ENCODE measurements at regions not wholly inside any gene's neighbourhood (a gene's known extent, or its start where the extent isn't known, plus 50 kb on each side); places are given as distances from the start of the nearest gene placed in this dataset.
A peak's percentile ranks its signal among the peaks of the same experiment; 100 is the strongest.
"Not testable (repeated sequence)": the region's sequence is repeated elsewhere in the genome, so short reads cannot be mapped to it uniquely, and the experiment has no call there.

- ATAC-seq (peak; percentile 62), DNase-seq (no peak)
- intact Hi-C loops (cut with micrococcal nuclease): no loop called here
Measured at GRCh38 chr15:26212109-26212508, 349.0 kb upstream of the ATP10A start.

GRCh38 chr15:26210980-26211379, 347.9 kb upstream of the ATP10A start:
- ATAC-seq: peak; percentile 60

GRCh38 chr15:26201177-26201858, 338.2 kb upstream of the ATP10A start:
- DNase-seq (no peak), ATAC-seq (no peak)
- intact Hi-C loops (cut with micrococcal nuclease): no loop called here

More at GRCh38 chr15:26210980-26211379, 347.9 kb upstream of the ATP10A start:
- no peak for DNase-seq
- intact Hi-C loops (cut with micrococcal nuclease): no loop called here

DNA sequence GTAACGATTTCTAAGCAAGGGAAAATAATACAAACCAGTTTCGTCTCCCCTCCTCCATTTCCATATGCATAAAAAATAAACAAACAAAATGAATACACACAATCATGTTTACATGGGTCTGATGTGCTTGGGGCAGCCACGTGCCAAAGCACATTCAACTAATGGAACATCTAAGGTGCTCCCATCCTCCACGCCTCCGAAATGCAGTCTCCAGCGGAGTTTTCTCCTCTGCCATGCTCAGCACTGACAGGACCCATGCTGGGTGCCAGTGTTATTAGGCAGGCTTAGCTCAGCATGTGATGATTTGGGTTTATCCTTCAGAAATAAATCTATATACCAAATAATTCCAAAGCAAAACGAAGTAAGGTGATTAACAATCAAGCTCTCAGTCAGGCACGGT, 337.3 kb upstream of the ATP10A start:
- DNase-seq (no peak), ATAC-seq (no peak)
- intact Hi-C loops (cut with micrococcal nuclease): no loop called here

- intact Hi-C loops (cut with micrococcal nuclease): no loop called here
- no peak for ATAC-seq
Measured at GRCh38 chr15:26197719-26198118, 334.6 kb upstream of the ATP10A start.

GRCh38 chr15:26197060-26197459, 333.9 kb upstream of the ATP10A start:
- intact Hi-C loops (cut with micrococcal nuclease): no loop called here
- ATAC-seq: no peak

More at GRCh38 chr15:26197719-26198118, 334.6 kb upstream of the ATP10A start:
- DNase-seq: no peak

DNA sequence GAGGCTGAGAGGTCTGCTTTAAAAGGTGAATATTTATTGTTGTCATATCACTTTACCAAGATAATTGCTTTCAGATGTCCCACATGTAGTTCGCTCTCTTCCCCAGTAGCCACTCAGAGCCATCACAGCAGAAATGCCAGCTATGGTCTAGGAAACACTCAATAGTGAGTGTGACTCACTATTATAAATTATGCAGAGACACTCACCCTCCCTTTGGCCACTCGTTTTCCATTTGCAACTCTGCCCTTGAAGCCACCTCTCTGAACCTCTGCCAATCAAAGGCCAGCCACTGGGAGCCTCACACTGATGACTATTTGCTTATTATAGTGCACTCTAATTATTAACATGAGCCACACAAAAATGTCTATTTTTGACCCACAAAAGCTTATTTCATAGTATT, 328.1 kb upstream of the ATP10A start:
- peak; percentile 67 for ATAC-seq
- no peak for DNase-seq
- intact Hi-C loops (cut with micrococcal nuclease): no loop called here

More at GRCh38 chr15:26197060-26197459, 333.9 kb upstream of the ATP10A start:
- no peak for DNase-seq

DNA sequence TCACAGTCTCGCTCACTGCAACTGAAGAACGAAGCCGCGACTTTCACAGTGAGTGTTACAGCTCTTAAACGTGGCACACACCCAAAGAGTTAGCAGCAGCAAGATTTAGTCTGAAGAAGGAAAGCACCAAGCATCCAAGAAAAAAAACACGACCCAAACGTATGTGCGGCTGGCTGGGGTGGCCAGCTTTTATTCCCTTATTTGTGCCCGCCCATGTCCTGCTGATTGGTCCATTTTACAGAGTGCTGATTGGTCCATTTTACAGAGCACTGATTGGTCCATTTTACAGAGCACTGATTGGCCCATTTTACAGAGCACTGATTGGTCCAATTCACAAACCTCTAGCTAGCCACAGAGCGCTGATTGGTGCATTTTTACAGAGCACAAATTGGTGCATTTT, 323.0 kb upstream of the ATP10A start:
- DNase-seq; intact Hi-C loops (cut with micrococcal nuclease); ATAC-seq: not testable (repeated sequence)

DNA sequence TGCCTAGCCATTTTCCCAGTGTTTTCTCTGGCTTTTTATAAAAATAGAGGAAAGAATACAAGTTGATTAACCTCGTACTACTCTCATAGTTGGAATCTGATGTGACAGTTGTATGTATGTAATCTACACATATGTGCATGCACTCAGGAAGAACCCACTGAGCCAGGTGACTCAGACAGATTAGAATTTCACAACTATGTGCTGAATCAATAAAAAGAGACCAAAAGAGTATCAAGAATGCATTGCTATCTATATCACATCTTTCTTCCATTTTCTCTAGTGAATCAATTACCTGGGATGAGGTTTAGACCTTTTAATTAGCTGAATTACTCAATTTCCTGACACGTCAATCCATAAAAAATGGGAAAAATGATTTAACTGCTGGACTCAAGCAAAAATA, 319.3 kb upstream of the ATP10A start:
- intact Hi-C loops (cut with micrococcal nuclease): loop anchor here (5.0 kb wide), 1 partner anchor 680 kb away; no protein-coding TSS in a partner anchor
- ATAC-seq (no peak), DNase-seq (no peak)

DNA sequence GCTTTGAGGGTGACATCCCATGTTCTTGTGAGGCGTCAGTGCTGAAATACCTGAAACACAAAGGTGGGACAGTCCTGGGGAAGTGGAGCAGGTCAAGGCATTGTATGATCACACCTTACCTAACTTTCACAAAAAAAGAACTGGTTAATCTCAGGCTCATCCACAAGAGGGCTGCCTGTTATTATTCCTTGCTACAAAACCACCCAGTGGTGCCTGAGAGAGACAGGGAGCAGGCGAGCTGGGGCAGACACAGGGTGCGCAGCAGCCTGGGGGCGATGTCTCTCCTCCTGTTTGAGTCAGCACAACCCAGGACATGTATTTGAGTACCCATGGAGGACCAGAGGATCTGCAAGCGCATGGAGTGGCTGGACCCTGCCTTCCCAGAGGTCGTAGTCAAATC, 316.8 kb upstream of the ATP10A start:
- DNase-seq: peak; percentile 36
- intact Hi-C loops (cut with micrococcal nuclease): loop anchor here (5.0 kb wide), 1 partner anchor 682 kb away; no protein-coding TSS in a partner anchor
- peak; percentile 62 for ATAC-seq

DNA sequence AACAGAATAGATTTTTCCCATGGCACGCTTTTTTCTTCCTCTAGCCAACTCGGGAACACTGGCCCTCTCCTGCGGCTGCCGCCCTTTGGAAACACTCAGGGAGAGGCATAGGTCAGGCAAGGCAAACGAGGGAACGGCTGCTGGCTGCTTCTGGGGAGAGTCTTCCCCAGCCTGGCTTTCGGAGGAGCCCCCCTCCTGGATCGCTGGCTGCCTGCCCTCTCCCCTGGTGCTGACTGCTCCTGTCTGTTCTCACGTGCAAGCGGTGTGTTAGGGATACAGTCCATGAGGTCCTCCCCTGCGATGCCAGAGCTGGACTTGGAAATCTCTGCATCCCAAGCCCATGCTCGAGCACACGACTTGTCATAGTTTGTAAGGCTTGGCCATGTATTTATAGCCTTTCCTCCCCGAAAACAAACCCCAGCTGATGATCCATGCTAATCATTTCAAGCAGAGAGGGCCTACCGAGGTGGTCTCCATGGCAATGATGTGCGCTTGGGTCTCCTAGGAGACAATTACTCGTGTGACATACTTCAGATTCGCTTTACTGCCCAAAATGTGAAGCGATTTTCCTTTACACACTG, 315.6 kb upstream of the ATP10A start:
- no peak for ATAC-seq
- intact Hi-C loops (cut with micrococcal nuclease): no loop called here
- no peak for DNase-seq

GRCh38 chr15:26177816-26178215, 314.7 kb upstream of the ATP10A start:
- intact Hi-C loops (cut with micrococcal nuclease): no loop called here
- ATAC-seq (no peak), DNase-seq (no peak)

DNA sequence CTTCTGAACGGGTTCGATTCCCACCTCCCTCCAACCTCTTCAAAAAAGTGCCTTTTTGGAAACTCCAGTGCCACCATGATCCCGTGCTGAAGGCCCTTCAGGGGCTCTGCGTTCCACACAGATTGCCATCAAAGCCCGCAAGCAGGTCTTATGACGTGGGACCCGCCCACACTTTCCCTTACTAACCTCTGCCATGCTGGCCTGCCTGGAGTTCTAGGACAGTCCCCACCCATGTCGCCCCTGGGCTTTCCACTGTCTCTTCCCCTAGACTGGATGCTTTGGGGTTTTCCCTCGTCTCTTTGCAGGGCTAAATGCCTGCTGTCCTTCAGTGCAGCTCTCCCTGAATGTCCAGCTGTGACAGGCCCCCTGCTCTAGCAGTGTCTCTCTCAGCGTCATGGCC, 313.7 kb upstream of the ATP10A start:
- intact Hi-C loops (cut with micrococcal nuclease): no loop called here
- DNase-seq: no peak
- ATAC-seq: no peak

- no peak for ATAC-seq
- intact Hi-C loops (cut with micrococcal nuclease): no loop called here
- DNase-seq: no peak
Measured at GRCh38 chr15:26171266-26171665, 308.1 kb upstream of the ATP10A start.

GRCh38 chr15:26166429-26166828, 303.3 kb upstream of the ATP10A start:
- ATAC-seq (no peak), DNase-seq (no peak)
- intact Hi-C loops (cut with micrococcal nuclease): no loop called here

GRCh38 chr15:26165546-26165945, 302.4 kb upstream of the ATP10A start:
- DNase-seq (no peak), ATAC-seq (no peak)
- intact Hi-C loops (cut with micrococcal nuclease): no loop called here

GRCh38 chr15:26160343-26160742, 297.2 kb upstream of the ATP10A start:
- no peak for ATAC-seq
- DNase-seq: no peak
- intact Hi-C loops (cut with micrococcal nuclease): no loop called here

DNA sequence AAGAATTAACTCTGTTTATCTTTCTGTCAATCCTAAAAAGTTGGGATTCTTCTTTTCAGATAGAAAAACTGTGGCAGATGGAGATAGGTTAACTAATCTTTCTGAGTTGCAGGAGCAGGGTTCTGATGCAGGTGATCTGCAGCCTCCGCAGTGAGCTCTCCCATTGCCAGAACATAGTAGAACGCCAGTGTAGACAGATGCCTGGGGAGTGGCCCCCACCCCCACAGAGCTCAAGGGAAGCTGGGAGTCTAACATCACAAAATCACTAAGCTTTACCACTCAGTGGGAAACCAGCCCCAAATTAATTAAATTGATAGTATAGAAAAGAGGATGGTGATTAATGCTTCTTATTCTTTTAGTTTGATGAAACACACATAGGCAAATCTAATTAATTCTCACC, 295.0 kb upstream of the ATP10A start:
- DNase-seq: no peak
- intact Hi-C loops (cut with micrococcal nuclease): no loop called here
- no peak for ATAC-seq

DNA sequence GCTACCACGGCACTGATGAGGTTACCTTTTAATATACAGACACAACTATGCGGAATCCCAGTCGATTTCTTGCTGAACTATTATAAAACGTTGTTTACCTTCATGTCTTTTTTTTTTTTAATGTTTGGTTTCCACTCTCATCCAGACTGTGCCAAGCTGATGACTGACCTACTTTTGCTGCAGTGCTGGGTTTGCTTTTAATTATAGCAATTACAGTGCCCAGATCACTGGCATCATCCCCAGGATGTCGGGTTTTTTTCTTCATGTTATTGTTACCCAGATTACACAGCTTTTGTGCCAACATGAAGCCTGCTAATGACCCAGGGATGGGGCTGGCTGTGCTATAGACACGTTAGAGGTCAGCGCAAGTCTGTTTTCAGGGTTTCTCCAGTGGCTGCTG, 294.0 kb upstream of the ATP10A start:
- DNase-seq: no peak

GRCh38 chr15:26156051-26156450, 292.9 kb upstream of the ATP10A start:
- DNase-seq: no peak
- intact Hi-C loops (cut with micrococcal nuclease): no loop called here
- ATAC-seq: no peak

More for the DNA sequence above, 294.0 kb upstream of the ATP10A start:
- intact Hi-C loops (cut with micrococcal nuclease): no loop called here
- ATAC-seq: no peak
